Islet precursor cell (in vitro differentiated cells): ENCODE measurements at regions not wholly inside any gene's neighbourhood (a gene's known extent, or its start where the extent isn't known, plus 50 kb on each side); places are given as distances from the start of the nearest gene placed in this dataset.
A peak's percentile ranks its signal among the peaks of the same experiment; 100 is the strongest.

Source experiments
- DNase-seq: peaks from one replicate; pipeline ENCODE4 v3.0.0-alpha.2; 2018

- DNase-seq, result peak; percentile 58
Measured at GRCh38 chr2:5845798-5846330, 153.7 kb downstream of the SOX11 start.

GRCh38 chr2:5846881-5847280, 154.7 kb downstream of the SOX11 start:
- DNase-seq, result peak; percentile 66

GRCh38 chr2:5849562-5849961, 157.4 kb downstream of the SOX11 start:
- DNase-seq, result peak; percentile 77

DNA sequence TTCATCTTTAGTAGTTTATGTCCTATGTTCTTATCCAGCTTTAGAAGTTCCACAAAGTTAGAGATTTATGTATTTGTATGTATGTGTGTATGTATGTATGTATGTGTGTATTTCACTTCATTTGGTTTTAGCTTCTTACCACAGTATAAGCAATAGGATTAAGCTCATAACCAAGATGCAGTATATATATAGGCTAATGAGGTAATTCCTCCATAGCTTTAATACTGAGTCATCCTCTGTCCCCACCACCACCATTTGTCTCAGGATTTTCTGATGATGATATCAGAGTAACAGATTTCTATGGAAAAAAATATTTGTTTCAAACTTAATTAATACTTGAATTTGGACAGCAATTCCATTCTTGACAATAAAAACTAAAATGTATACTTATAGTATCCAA, 159.2 kb downstream of the SOX11 start:
- DNase-seq, result no peak

- no peak for DNase-seq
Measured at GRCh38 chr2:5854797-5855196, 162.6 kb downstream of the SOX11 start.

- no peak for DNase-seq
Measured at GRCh38 chr2:5867056-5867455, 174.9 kb downstream of the SOX11 start.

DNA sequence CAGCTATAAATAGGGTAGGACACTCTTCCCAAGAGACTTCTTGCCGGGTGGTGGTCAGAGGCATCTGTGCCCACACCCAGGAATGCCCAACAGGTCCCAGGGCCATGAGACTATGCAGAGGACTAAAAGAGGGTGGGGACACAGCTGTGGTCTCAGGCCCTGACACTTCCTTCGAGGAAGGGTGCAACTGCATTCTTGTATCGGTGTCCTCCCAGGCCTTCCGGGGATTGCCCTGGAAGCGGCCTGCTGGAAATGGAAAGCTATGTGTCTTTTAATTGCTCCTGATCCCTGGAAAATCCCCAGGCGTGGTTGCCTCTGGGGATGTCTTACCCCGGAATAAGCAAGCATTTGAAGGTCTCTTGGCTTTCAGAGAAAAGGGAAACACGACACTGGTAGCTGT, 176.7 kb downstream of the SOX11 start:
- DNase-seq, result peak; percentile 70

- no peak for DNase-seq
Measured at GRCh38 chr2:5869936-5870335, 177.8 kb downstream of the SOX11 start.

DNA sequence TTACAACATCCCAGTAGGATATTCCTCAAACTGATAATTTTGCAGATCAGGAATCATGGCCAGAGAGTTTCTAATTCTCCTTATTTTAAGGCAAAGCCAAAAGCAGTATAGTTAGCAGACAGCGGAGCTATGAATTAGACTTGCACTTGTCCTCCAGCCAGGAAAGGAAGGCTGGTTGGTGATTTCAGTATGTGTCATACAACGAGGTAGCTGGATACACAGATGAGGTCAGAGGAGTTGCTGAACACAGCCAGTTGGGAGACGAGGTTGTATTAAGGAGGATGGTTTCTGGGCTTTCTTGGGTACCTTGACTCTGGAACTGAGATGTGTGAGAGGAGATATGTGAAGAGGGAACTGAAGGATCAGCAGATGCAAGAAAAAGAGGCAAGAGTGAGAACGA, 185.2 kb downstream of the SOX11 start:
- no peak for DNase-seq

- DNase-seq, result no peak
Measured at GRCh38 chr2:5885451-5886173, 193.4 kb downstream of the SOX11 start.

DNA sequence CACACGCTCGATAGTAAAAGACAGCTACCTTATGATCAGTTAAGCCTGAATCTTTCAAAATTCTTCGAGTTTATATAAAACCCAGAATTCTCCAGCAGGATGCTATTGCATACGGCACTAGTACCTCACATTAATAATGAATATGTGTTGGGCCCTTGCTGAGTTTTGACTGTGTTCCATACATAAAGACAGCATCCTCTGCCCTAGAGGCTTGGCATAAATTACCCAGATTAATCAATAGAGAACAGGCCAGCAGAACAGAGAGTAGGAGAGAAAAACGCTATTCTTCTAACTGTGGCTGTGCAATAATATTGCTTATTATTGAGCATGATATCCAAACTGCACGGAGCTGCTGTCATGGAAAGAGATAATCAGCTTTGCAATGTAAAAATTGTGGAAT, 194.3 kb downstream of the SOX11 start:
- DNase-seq, result no peak

DNA sequence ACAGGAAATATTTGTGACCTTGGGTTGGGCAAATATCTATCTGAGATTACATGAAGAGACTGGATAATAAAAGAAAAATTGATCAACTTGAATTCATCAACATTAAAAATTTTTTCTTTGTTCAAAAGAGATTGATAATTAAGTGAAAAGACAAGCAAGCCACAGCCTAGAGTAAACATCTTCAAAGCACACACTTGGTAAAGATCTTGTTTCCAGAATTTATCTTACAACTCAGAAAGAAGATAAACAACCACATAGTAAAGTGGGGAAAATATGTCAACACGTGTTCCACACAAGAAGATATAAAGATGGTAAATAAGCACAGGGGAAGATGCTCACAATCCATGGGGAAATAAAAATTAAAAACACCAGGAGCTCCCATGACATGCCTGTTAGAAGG, 195.9 kb downstream of the SOX11 start:
- DNase-seq, result no peak

DNA sequence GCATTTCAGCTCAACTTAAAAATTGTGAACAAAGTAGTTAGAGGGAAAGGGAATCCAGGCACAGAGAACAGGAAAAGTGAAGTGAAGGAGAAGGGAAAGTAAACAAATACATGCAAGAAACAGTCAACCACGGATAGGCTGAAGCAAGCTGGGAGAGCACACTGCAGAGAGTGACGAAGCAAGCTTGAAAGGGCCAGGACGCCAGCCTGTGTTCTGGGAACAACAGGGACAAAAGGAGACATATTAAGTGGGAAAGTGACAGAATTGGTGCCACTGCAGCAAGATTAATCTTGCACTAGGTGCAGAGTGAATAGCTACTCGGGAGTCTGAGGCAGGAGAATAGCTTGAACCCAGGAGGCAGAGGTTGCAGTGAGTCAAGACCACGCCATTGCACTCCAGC, 197.3 kb downstream of the SOX11 start:
- DNase-seq, result no peak

DNA sequence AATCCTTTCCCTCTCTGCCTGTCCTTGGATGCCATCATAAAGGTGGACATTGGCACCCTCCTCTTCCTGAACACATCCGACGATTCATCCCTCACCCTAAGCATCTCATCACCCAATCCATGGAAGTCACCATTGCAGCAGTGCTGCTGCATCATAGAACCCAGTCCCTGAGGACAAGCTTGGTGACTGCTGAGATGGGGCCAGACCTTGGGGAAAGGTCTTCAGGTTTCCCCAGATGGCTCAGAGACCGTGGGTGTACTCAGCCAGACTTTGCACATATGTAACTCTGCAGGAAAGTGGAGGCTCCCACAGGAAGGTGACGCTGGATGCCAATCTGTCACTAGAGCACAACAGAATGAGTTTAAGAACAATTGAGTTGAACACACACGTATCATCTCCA, 202.2 kb downstream of the SOX11 start:
- no peak for DNase-seq

DNA sequence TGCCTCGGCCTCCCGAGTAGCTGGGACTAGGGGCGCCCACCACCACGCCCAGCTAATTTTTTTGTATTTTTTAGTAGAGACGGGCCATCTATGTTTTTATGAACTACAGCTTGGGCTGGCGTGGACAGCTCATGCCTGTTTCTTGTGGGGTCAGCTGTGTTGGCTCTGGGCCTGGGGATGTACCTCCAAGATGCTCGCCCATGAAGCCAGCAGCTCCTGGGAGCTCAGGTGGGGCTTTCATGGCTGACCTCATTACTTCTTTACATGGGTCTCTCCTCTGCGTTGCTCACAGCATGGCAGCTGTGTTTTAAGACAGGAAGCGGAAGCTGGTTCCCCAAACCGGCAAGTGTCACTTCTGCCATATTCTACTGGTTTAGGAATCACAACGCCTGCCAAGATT, 203.1 kb downstream of the SOX11 start:
- DNase-seq, result no peak

DNA sequence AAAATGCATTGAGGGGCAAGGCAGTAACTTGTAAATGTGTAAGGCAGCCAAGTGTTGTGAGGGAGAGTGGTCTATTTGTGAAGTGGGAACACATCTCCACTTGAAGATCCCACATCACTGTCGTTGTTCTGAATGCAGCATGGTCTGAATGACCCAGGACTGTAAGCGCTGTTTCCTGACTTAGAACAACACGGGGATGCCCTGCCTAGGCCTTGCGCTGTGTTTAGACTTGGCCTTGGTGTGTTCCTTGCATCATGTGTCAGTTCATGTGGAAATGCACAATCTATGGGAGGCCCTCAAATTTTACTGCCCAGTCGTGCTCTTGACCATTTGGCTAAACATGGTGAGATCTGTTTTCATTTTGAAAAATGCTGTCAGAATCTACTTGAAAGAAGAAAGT, 205.1 kb downstream of the SOX11 start:
- DNase-seq, result no peak

DNA sequence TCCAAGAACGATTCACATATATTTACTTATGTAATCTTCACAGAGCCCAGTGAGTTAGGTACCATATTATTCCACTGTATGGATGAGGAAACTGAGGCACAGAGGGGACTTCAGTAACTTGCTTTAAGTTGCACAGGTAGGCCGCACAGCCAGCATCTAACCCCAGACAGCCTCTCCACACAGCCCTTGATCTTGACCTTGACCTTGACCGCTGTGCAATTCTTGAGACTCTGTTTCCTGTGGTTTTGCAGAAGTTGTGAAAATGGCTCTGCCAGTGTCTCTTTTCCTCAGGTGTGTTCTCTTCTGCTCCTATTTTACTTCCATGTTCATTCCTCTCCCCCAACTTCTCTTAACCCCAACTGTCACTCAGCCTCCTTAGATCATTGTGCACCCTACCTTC, 206.5 kb downstream of the SOX11 start:
- no peak for DNase-seq

GRCh38 chr2:5905661-5906060, 213.5 kb downstream of the SOX11 start:
- DNase-seq, result no peak

DNA sequence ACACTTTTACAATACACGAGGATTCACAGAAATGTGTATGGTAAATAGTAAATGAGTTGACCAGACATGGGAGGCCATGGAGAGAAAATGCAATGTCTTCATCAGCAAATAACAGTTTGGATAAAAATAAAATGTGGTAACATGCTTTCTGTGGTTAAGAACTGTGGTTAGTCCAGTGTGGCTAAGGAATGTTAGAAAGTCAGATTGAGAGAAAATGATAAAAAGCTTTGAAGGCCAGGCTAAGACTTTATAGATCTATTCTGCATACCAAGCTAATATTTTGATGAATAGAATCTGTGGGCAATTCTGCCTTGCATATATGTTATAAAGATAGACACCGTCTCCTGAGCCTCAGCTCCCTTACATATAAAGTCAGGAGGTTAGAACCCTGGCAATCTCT, 215.9 kb downstream of the SOX11 start:
- no peak for DNase-seq

GRCh38 chr2:5911718-5912117, 219.5 kb downstream of the SOX11 start:
- DNase-seq, result no peak

DNA sequence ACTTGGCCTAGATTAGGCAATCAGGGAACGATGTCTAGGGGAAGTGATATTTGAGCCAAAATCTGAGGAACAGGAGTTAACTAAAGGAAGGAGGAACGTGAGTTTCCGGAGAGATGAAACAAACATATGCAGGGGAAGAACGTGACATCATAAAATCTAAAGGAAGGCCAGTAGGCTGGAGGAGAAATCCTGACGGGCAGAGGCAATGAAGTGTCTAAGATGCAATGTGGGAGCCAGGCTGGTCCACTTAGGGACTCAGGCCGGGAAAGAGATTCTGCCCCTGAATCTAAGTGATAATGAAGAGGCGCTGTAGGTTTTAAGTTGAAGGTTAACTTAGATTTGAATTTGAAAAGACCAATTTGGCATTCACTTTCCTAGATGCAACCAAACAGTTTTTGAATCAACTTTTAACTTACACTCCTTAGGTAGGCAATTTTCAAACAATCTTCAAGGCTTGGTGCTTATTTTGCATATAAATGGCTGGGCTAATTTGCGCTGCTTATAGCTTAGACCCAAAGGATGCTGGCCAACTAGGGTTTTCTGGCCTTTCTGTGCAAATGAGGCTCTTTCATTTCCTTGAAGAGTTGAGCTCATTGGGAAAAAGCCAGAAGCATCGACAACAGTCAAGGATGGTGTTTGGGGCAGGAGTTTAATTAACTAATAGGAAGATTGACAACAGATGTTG, 221.7 kb downstream of the SOX11 start:
- DNase-seq, result no peak

- peak; percentile 99 for DNase-seq
Measured at GRCh38 chr2:5914811-5915611, 222.8 kb downstream of the SOX11 start.

GRCh38 chr2:5915881-5916310, 223.7 kb downstream of the SOX11 start:
- peak; percentile 81 for DNase-seq
